WTC11 (cell line): ENCODE measurements at regions not wholly inside any gene's neighbourhood (a gene's known extent, or its start where the extent isn't known, plus 50 kb on each side); places are given as distances from the start of the nearest gene placed in this dataset.

Experiments
- ATAC-seq: fragments of 200-7000 bp; cut with Tn5 transposase; 2 replicates; pipeline ENCODE4 v1.10.0; 2021; ENCODE audit warnings: mild to moderate bottlenecking, moderate library complexity
- CTCF ChIA-PET: fragments of 300-600 bp; sonication (Branson Sonifier 250); formaldehyde crosslinking; loops from one replicate; lab custom pipeline; 2021; ENCODE audit warnings: antibody characterized with exemption; lab: Charles Lee
- POLR2A ChIA-PET: fragments of 350-600 bp; sonication (Branson Sonifier 250); formaldehyde crosslinking; loops from one replicate; lab custom pipeline; 2021; ENCODE audit warnings: antibody characterized with exemption; lab: Charles Lee
- DNase-seq: peaks from one replicate; pipeline ENCODE4 v3.0.0; 2021; ENCODE audit warnings: low spot score
- H3K27ac Mint-ChIP-seq: 2 replicates; pipeline ENCODE4 v1.8.0; 2021; ENCODE audit warnings: mixed read lengths
- H3K27me3 Mint-ChIP-seq: 2 replicates; pipeline ENCODE4 v1.8.0; 2021; ENCODE audit warnings: low read depth, mild to moderate bottlenecking, moderate library complexity, mixed read lengths
- H3K36me3 Mint-ChIP-seq: 2 replicates; pipeline ENCODE4 v1.8.0; 2021; ENCODE audit warnings: mixed read lengths
- H3K4me1 Mint-ChIP-seq: 2 replicates; pipeline ENCODE4 v1.8.0; 2022; ENCODE audit warnings: mixed read lengths
- H3K4me3 Mint-ChIP-seq: 2 replicates; pipeline ENCODE4 v1.8.0; 2021; ENCODE audit warnings: mild to moderate bottlenecking, moderate library complexity, mixed read lengths
- H3K9me3 Mint-ChIP-seq: 2 replicates; pipeline ENCODE4 v1.8.0; 2021; ENCODE audit warnings: mixed read lengths
- AFF4 ChIP-seq: sonication (generic); formaldehyde crosslinking; IDR thresholded peaks from 2 replicates; pipeline ENCODE4 v1.8.1; 2023; ENCODE audit warnings: mild to moderate bottlenecking, missing genetic modification reagents, borderline replicate concordance
- CREM ChIP-seq: sonication (generic); formaldehyde crosslinking; IDR thresholded peaks from 2 replicates; pipeline ENCODE4 v1.8.1; 2022; ENCODE audit warnings: mild to moderate bottlenecking, missing genetic modification reagents, moderate library complexity
- EMX1 ChIP-seq: fragments of 250-450 bp; sonication (Bioruptor Pico); IDR thresholded peaks from 2 replicates; pipeline ENCODE4 v1.8.0; 2021; ENCODE audit warnings: mild to moderate bottlenecking
- ESRRA ChIP-seq: sonication (generic); formaldehyde crosslinking; IDR thresholded peaks from 2 replicates; pipeline ENCODE4 v1.8.1; 2022; ENCODE audit warnings: mild to moderate bottlenecking, missing genetic modification reagents, borderline replicate concordance
- FOXP4 ChIP-seq: sonication (generic); formaldehyde crosslinking; IDR thresholded peaks from 2 replicates; pipeline ENCODE4 v1.8.0; 2022; ENCODE audit warnings: mild to moderate bottlenecking, missing genetic modification reagents
- GABPB1 ChIP-seq: sonication (generic); formaldehyde crosslinking; IDR thresholded peaks from 2 replicates; pipeline ENCODE4 v1.8.1; 2023; ENCODE audit warnings: mild to moderate bottlenecking, missing genetic modification reagents
- HMGA2 ChIP-seq: fragments of 250-450 bp; sonication (Bioruptor Pico); IDR thresholded peaks from 2 replicates; pipeline ENCODE4 v1.4.0; 2021; ENCODE audit warnings: mild to moderate bottlenecking, moderate library complexity
- MYBL2 ChIP-seq: sonication (generic); formaldehyde crosslinking; IDR thresholded peaks from 2 replicates; pipeline ENCODE4 v1.8.1; 2023; ENCODE audit warnings: mild to moderate bottlenecking, moderate library complexity, missing genetic modification reagents
- NFE2L1 ChIP-seq: sonication (generic); formaldehyde crosslinking; IDR thresholded peaks from 2 replicates; pipeline ENCODE4 v1.8.1; 2023; ENCODE audit warnings: missing genetic modification reagents
- PRRX2 ChIP-seq: fragments of 250-450 bp; sonication (Bioruptor Pico); IDR thresholded peaks from 2 replicates; pipeline ENCODE4 v1.8.0; 2021; ENCODE audit warnings: mild to moderate bottlenecking
- SMAD3 ChIP-seq: sonication (generic); formaldehyde crosslinking; IDR thresholded peaks from 2 replicates; pipeline ENCODE4 v1.8.0; 2022; ENCODE audit warnings: missing genetic modification reagents, mild to moderate bottlenecking, borderline replicate concordance
- SOX15 ChIP-seq: fragments of 250-450 bp; sonication (Bioruptor Pico); IDR thresholded peaks from 2 replicates; pipeline ENCODE4 v1.9.0; 2021; ENCODE audit warnings: mild to moderate bottlenecking
- TEAD1 ChIP-seq: sonication (generic); formaldehyde crosslinking; IDR thresholded peaks from 2 replicates; pipeline ENCODE4 v1.8.0; 2022; ENCODE audit warnings: mild to moderate bottlenecking, missing genetic modification reagents
- TEAD4 ChIP-seq: sonication (generic); formaldehyde crosslinking; IDR thresholded peaks from 2 replicates; pipeline ENCODE4 v1.8.0; 2022; ENCODE audit warnings: mild to moderate bottlenecking, missing genetic modification reagents
- USF1 ChIP-seq: sonication (generic); formaldehyde crosslinking; IDR thresholded peaks from 2 replicates; pipeline ENCODE4 v1.8.0; 2022; ENCODE audit warnings: mild to moderate bottlenecking, missing genetic modification reagents
- ZBTB43 ChIP-seq: sonication (generic); formaldehyde crosslinking; IDR thresholded peaks from 2 replicates; pipeline ENCODE4 v1.8.1; 2023; ENCODE audit warnings: mild to moderate bottlenecking, missing genetic modification reagents
- ZNF532 ChIP-seq: fragments of 250-450 bp; sonication (Bioruptor Pico); IDR thresholded peaks from 2 replicates; pipeline ENCODE4 v1.9.0; 2021; ENCODE audit warnings: mild to moderate bottlenecking, borderline replicate concordance
- TF ChIP-seq, protein P1 (sequence below): fragments of 200-600 bp; IDR thresholded peaks from 2 replicates; pipeline ENCODE4 v1.8.0; 2022; ENCODE audit warnings: antibody characterized with exemption
- TF ChIP-seq, protein P2 (sequence below): sonication (generic); formaldehyde crosslinking; IDR thresholded peaks from 2 replicates; pipeline ENCODE4 v1.8.1; 2022; ENCODE audit warnings: missing genetic modification reagents, borderline replicate concordance

DNA sequence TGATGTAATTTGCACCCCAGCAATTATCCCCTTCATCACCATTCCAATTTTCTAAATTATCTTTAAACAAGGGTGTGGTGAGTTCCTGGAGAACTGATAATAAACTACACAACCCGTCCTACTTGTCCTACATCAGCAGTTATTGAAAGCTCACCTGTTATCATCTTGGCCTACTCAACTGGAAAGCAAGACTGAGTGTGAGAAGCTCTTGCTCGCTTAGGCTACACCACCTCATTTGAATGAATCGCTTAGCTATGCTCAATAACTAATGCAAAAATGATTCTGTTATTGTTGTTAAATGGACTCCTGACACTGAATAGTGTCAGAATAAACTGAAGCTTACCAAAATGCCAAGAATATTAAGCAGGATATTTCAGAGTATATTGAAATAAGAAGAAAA, 115.4 kb upstream of the BTG1 start:
- CTCF ChIA-PET, result no interaction called here
- Mint-ChIP-seq H3K4me3 (no peak overlapping the region), H3K27me3 (no peaks in the 10 kb centered on the region), H3K27ac (no peak overlapping the region), H3K36me3 (no peaks in the 10 kb centered on the region), H3K9me3 (no peaks in the 10 kb centered on the region), H3K4me1 (peaks cover 10% of the 10 kb centered on the region)
- POLR2A ChIA-PET, result no interaction called here
- DNase-seq (no peak), ATAC-seq (no peak)
- no peak for TF ChIP-seq SOX15 (CRISPR knock-in tag)
- TF ChIP-seq CREM (CRISPR knock-in tag), result no peak
- TF ChIP-seq, protein P1, sequence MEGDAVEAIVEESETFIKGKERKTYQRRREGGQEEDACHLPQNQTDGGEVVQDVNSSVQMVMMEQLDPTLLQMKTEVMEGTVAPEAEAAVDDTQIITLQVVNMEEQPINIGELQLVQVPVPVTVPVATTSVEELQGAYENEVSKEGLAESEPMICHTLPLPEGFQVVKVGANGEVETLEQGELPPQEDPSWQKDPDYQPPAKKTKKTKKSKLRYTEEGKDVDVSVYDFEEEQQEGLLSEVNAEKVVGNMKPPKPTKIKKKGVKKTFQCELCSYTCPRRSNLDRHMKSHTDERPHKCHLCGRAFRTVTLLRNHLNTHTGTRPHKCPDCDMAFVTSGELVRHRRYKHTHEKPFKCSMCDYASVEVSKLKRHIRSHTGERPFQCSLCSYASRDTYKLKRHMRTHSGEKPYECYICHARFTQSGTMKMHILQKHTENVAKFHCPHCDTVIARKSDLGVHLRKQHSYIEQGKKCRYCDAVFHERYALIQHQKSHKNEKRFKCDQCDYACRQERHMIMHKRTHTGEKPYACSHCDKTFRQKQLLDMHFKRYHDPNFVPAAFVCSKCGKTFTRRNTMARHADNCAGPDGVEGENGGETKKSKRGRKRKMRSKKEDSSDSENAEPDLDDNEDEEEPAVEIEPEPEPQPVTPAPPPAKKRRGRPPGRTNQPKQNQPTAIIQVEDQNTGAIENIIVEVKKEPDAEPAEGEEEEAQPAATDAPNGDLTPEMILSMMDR, result no peak
- no peak for TF ChIP-seq EMX1
- TF ChIP-seq MYBL2 (CRISPR knock-in tag), result no peak
- TF ChIP-seq GABPB1 (CRISPR knock-in tag), result no peak
- no peak for TF ChIP-seq SMAD3 (CRISPR knock-in tag)
- TF ChIP-seq AFF4, result no peak
- TF ChIP-seq HMGA2 (CRISPR knock-in tag), result no peak
- TF ChIP-seq ZBTB43 (CRISPR knock-in tag), result no peak
- TF ChIP-seq, protein P2, sequence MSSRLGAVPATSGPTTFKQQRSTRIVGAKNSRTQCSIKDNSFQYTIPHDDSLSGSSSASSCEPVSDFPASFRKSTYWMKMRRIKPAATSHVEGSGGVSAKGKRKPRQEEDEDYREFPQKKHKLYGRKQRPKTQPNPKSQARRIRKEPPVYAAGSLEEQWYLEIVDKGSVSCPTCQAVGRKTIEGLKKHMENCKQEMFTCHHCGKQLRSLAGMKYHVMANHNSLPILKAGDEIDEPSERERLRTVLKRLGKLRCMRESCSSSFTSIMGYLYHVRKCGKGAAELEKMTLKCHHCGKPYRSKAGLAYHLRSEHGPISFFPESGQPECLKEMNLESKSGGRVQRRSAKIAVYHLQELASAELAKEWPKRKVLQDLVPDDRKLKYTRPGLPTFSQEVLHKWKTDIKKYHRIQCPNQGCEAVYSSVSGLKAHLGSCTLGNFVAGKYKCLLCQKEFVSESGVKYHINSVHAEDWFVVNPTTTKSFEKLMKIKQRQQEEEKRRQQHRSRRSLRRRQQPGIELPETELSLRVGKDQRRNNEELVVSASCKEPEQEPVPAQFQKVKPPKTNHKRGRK (CRISPR knock-in tag), result no peak
- no peak for TF ChIP-seq ESRRA (CRISPR knock-in tag)
- no peak for TF ChIP-seq NFE2L1 (CRISPR knock-in tag)
- no peak for TF ChIP-seq TEAD1
- TF ChIP-seq PRRX2 (CRISPR knock-in tag), result no peak
- no peak for TF ChIP-seq USF1 (CRISPR knock-in tag)
- TF ChIP-seq FOXP4, result no peak
- no peak for TF ChIP-seq ZNF532
- TF ChIP-seq TEAD4, result no peak
